HG03159 (cell line): ENCODE measurements at regions not wholly inside any gene's neighbourhood (a gene's known extent, or its start where the extent isn't known, plus 50 kb on each side); places are given as distances from the start of the nearest gene placed in this dataset.

Source experiments
- ATAC-seq: cut with Tn5 transposase; IDR thresholded peaks from one replicate; pipeline ENCODE4 v1.9.1; 2021; ENCODE audit warnings: mild to moderate bottlenecking, moderate library complexity; ENCODE audit not compliant: unreplicated experiment

- ATAC-seq: no peak
These were observed 1716.5 kb upstream of the SLC10A2 start for GRCh38 chr13:104782741-104783140.

- ATAC-seq: no peak
These were observed 1713.2 kb upstream of the SLC10A2 start for GRCh38 chr13:104779311-104779993.

GRCh38 chr13:104773775-104774174 lies 1707.6 kb upstream of the SLC10A2 start:
- ATAC-seq: peak; percentile 72

- no peak for ATAC-seq
These were observed 1703.3 kb upstream of the SLC10A2 start for GRCh38 chr13:104769545-104769944.

- no peak for ATAC-seq
These were observed 1700.1 kb upstream of the SLC10A2 start for GRCh38 chr13:104766319-104766718.

GRCh38 chr13:104764600-104764999 lies 1698.4 kb upstream of the SLC10A2 start:
- no peak for ATAC-seq

GRCh38 chr13:104759069-104759468 lies 1692.9 kb upstream of the SLC10A2 start:
- ATAC-seq: no peak

GRCh38 chr13:104757712-104758111 lies 1691.5 kb upstream of the SLC10A2 start:
- ATAC-seq: no peak

GRCh38 chr13:104750377-104750776 lies 1684.2 kb upstream of the SLC10A2 start:
- no peak for ATAC-seq

GRCh38 chr13:104740641-104741222 lies 1674.5 kb upstream of the SLC10A2 start:
- ATAC-seq: no peak

- no peak for ATAC-seq
These were observed 1671.5 kb upstream of the SLC10A2 start for GRCh38 chr13:104737713-104738112.

GRCh38 chr13:104733427-104733826 lies 1667.2 kb upstream of the SLC10A2 start:
- ATAC-seq: no peak

- ATAC-seq: no peak
These were observed 1648.9 kb upstream of the SLC10A2 start for GRCh38 chr13:104715111-104715510.

- no peak for ATAC-seq
These were observed 1639.0 kb upstream of the SLC10A2 start for GRCh38 chr13:104705031-104705750.

- no peak for ATAC-seq
These were observed 1635.4 kb upstream of the SLC10A2 start for GRCh38 chr13:104701591-104701990.

GRCh38 chr13:104694397-104694796 lies 1628.2 kb upstream of the SLC10A2 start:
- ATAC-seq: no peak

GRCh38 chr13:104693126-104693525 lies 1626.9 kb upstream of the SLC10A2 start:
- no peak for ATAC-seq

- ATAC-seq: no peak
These were observed 1625.7 kb upstream of the SLC10A2 start for GRCh38 chr13:104691767-104692467.

- ATAC-seq: no peak
These were observed 1620.3 kb upstream of the SLC10A2 start for GRCh38 chr13:104686484-104686883.

- ATAC-seq: no peak
These were observed 1617.6 kb upstream of the SLC10A2 start for GRCh38 chr13:104683789-104684188.

GRCh38 chr13:104678161-104678560 lies 1611.9 kb upstream of the SLC10A2 start:
- ATAC-seq: no peak
